SK-N-SH treated with all-trans-retinoic acid at 6 μM for 48 hours (cell line): ENCODE measurements at regions not wholly inside any gene's neighbourhood (a gene's known extent, or its start where the extent isn't known, plus 50 kb on each side); places are given as distances from the start of the nearest gene placed in this dataset.

Experiments
- BACH2 ChIP-seq: fragments of 250-450 bp; sonication (Bioruptor Pico); IDR thresholded peaks from 2 replicates; pipeline ENCODE4 v1.9.0; 2021; ENCODE audit warnings: mild to moderate bottlenecking, borderline replicate concordance
- CSDC2 ChIP-seq: fragments of 250-450 bp; sonication (Bioruptor Pico); IDR thresholded peaks from 2 replicates; pipeline ENCODE4 v1.5.0; 2020; ENCODE audit warnings: mild to moderate bottlenecking, moderate library complexity
- OSR1 ChIP-seq: fragments of 250-450 bp; sonication (Bioruptor Pico); IDR thresholded peaks from 2 replicates; pipeline ENCODE4 v1.8.0; 2022; ENCODE audit warnings: moderate library complexity, mild to moderate bottlenecking, inconsistent platforms
- RARB ChIP-seq: fragments of 250-450 bp; sonication (Bioruptor Pico); IDR thresholded peaks from 2 replicates; pipeline ENCODE4 v1.8.0; 2021; ENCODE audit warnings: mild to moderate bottlenecking, moderate library complexity
- TCF4 ChIP-seq: fragments of 250-450 bp; sonication (Bioruptor Pico); IDR thresholded peaks from 2 replicates; pipeline ENCODE4 v1.8.0; 2021; ENCODE audit warnings: mild to moderate bottlenecking, moderate library complexity, borderline replicate concordance
- TOX ChIP-seq: fragments of 250-450 bp; sonication (Bioruptor Pico); IDR thresholded peaks from 2 replicates; pipeline ENCODE4 v1.8.0; 2021; ENCODE audit warnings: mild to moderate bottlenecking, moderate library complexity, borderline replicate concordance
- TF ChIP-seq, protein P1 (sequence below): fragments of 250-450 bp; sonication (Bioruptor Pico); IDR thresholded peaks from 2 replicates; pipeline ENCODE4 v1.5.0; 2020; ENCODE audit warnings: mild to moderate bottlenecking, moderate library complexity

DNA sequence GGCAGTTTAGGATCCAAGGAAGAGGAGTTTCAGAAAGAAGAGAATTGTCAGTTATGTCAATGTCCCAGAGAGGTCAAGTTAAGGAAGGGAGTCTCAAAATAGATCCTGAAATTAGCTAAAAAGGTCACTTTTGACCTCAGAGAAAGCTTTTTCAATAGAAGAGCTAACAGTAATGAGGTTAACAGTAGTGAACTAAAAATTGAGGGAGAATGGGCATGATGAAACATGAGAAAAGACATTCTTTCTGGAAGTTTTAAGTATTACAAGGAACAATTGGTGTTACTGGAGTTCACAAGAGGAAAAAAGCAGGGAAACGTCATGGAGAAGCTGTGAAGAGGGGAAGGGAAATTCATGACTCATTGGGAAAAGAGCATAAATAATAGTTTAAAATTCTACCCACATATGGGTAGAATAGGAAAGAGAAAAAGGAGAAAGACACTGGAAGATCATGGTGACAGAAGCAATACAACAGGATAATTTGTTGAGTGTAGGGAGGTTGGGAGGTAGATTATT lies 381.2 kb upstream of the FAR2 start:
- no peak for TF ChIP-seq RARB (CRISPR knock-in tag)
- no peak for TF ChIP-seq TOX
- TF ChIP-seq, protein P1, sequence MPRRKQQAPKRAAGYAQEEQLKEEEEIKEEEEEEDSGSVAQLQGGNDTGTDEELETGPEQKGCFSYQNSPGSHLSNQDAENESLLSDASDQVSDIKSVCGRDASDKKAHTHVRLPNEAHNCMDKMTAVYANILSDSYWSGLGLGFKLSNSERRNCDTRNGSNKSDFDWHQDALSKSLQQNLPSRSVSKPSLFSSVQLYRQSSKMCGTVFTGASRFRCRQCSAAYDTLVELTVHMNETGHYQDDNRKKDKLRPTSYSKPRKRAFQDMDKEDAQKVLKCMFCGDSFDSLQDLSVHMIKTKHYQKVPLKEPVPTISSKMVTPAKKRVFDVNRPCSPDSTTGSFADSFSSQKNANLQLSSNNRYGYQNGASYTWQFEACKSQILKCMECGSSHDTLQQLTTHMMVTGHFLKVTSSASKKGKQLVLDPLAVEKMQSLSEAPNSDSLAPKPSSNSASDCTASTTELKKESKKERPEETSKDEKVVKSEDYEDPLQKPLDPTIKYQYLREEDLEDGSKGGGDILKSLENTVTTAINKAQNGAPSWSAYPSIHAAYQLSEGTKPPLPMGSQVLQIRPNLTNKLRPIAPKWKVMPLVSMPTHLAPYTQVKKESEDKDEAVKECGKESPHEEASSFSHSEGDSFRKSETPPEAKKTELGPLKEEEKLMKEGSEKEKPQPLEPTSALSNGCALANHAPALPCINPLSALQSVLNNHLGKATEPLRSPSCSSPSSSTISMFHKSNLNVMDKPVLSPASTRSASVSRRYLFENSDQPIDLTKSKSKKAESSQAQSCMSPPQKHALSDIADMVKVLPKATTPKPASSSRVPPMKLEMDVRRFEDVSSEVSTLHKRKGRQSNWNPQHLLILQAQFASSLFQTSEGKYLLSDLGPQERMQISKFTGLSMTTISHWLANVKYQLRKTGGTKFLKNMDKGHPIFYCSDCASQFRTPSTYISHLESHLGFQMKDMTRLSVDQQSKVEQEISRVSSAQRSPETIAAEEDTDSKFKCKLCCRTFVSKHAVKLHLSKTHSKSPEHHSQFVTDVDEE (CRISPR knock-in tag), result no peak
- TF ChIP-seq TCF4 (CRISPR knock-in tag), result no peak
- no peak for TF ChIP-seq OSR1
- TF ChIP-seq BACH2 (CRISPR knock-in tag), result no peak
- no peak for TF ChIP-seq CSDC2
